ENCODE measurements at regions not wholly inside any gene's neighbourhood (a gene's known extent, or its start where the extent isn't known, plus 50 kb on each side); places are given as distances from the start of the nearest gene placed in this dataset.
"Not testable (repeated sequence)": the region's sequence is repeated elsewhere in the genome, so short reads cannot be mapped to it uniquely, and the experiment has no call there.

GRCh38 chr3:87742250-87742649, 316.6 kb downstream of the CGGBP1 start (continued):
- no peak for TF ChIP-seq KLF11 (CRISPR knock-in tag; IDR thresholded peaks at IDR 0.05)
- no peak for TF ChIP-seq RAD51 (IDR thresholded peaks at IDR 0.05; ENCODE audit: borderline replicate concordance)
- TF ChIP-seq ZNF781 (CRISPR knock-in tag; IDR thresholded peaks at IDR 0.05; ENCODE audit: borderline replicate concordance, not compliant biosample characterization), result no peak

- intact Hi-C loops (cut with micrococcal nuclease; ENCODE audit: unreplicated experiment); H3K27me3 ChIP-seq (ENCODE audit: control insufficient read depth in 1 of 2, insufficient read depth in 2 of 2, low read length in 2 of 2); BruUV-seq (replicated peaks); H2AFZ ChIP-seq (ENCODE audit: low read length); CTCF ChIA-PET (ENCODE audit: low intra/inter-chr PET ratio, low total read pairs); H3K4me1 ChIP-seq (ENCODE audit: insufficient read depth, low read length); H3K4me2 ChIP-seq (ENCODE audit: low read depth, low read length); H3K36me3 ChIP-seq (replicated peaks in 1 of 2; ENCODE audit: control insufficient read depth in 1 of 2, insufficient read depth in 2 of 2, low read length in 2 of 2); POLR2A ChIA-PET; H3K79me2 ChIP-seq (ENCODE audit: insufficient read depth, low read length); DNase-seq (ENCODE audit: low spot score); H4K20me1 ChIP-seq (ENCODE audit: insufficient read depth, low read length); H3K9ac ChIP-seq (ENCODE audit: insufficient read depth, low read depth, low read length); H3K4me3 ChIP-seq (replicated peaks in 1 of 3; ENCODE audit: insufficient read depth in 1 of 3, low read depth in 2 of 3, low read length in 3 of 3); FAIRE-seq; ATAC-seq; in situ Hi-C loops (cut with HindIII; ENCODE audit: extremely low pct_ligation_motif_present, low pct_unique_long_range_greater_than_20kb); H3K27ac ChIP-seq (ENCODE audit: extremely low read length, insufficient read depth, low read length): not testable (repeated sequence)
- WGBS (ENCODE audit: low lambda C conversion rate), result 0% methylated on average over 1 of the region's 1 CpG
- peaks cover 39% of the 10 kb centered on the region; the same call in 1 of the 2 replicates for H3K9me3 ChIP-seq (ENCODE audit: low read length)
Observed at GRCh38 chr3:87740894-87741293, 317.9 kb downstream of the CGGBP1 start.

- not testable (repeated sequence) for H3K9ac ChIP-seq (ENCODE audit: insufficient read depth, low read depth, low read length); FAIRE-seq
Observed at GRCh38 chr3:87737817-87738216, 321.0 kb downstream of the CGGBP1 start.

More at GRCh38 chr3:87737817-87738216, 321.0 kb downstream of the CGGBP1 start:
- POLR2A ChIA-PET; H3K36me3 ChIP-seq (replicated peaks in 1 of 2; ENCODE audit: control insufficient read depth in 1 of 2, insufficient read depth in 2 of 2, low read length in 2 of 2); H2AFZ ChIP-seq (ENCODE audit: low read length); H3K4me2 ChIP-seq (ENCODE audit: low read depth, low read length); H3K4me1 ChIP-seq (ENCODE audit: insufficient read depth, low read length); DNase-seq (ENCODE audit: low spot score); CTCF ChIA-PET (ENCODE audit: low intra/inter-chr PET ratio, low total read pairs); H3K4me3 ChIP-seq (replicated peaks in 1 of 3; ENCODE audit: insufficient read depth in 1 of 3, low read depth in 2 of 3, low read length in 3 of 3); ATAC-seq; H3K79me2 ChIP-seq (ENCODE audit: insufficient read depth, low read length); intact Hi-C loops (cut with micrococcal nuclease; ENCODE audit: unreplicated experiment); in situ Hi-C loops (cut with HindIII; ENCODE audit: extremely low pct_ligation_motif_present, low pct_unique_long_range_greater_than_20kb); BruUV-seq (replicated peaks); H4K20me1 ChIP-seq (ENCODE audit: insufficient read depth, low read length); H3K27me3 ChIP-seq (ENCODE audit: control insufficient read depth in 1 of 2, insufficient read depth in 2 of 2, low read length in 2 of 2); H3K27ac ChIP-seq (ENCODE audit: extremely low read length, insufficient read depth, low read length): not testable (repeated sequence)
- WGBS (ENCODE audit: low lambda C conversion rate), result 1% methylated on average over 3 of the region's 3 CpGs
- peaks cover 34% of the 10 kb centered on the region; the same call in 1 of the 2 replicates for H3K9me3 ChIP-seq (ENCODE audit: low read length)

Measured in HepG2 (cell line).